Effector CD4-positive, alpha-beta T cell (primary cell): ENCODE measurements at regions not wholly inside any gene's neighbourhood (a gene's known extent, or its start where the extent isn't known, plus 50 kb on each side); places are given as distances from the start of the nearest gene placed in this dataset.
"Not testable (repeated sequence)": the region's sequence is repeated elsewhere in the genome, so short reads cannot be mapped to it uniquely, and the experiment has no call there.

Experiments used
- DNase-seq: peaks from one replicate; pipeline ENCODE4 v3.0.0-alpha.2; 2020

- no peak for DNase-seq
These were observed 226.9 kb upstream of the IRF2BP2 start for GRCh38 chr1:234836776-234837357.

DNA sequence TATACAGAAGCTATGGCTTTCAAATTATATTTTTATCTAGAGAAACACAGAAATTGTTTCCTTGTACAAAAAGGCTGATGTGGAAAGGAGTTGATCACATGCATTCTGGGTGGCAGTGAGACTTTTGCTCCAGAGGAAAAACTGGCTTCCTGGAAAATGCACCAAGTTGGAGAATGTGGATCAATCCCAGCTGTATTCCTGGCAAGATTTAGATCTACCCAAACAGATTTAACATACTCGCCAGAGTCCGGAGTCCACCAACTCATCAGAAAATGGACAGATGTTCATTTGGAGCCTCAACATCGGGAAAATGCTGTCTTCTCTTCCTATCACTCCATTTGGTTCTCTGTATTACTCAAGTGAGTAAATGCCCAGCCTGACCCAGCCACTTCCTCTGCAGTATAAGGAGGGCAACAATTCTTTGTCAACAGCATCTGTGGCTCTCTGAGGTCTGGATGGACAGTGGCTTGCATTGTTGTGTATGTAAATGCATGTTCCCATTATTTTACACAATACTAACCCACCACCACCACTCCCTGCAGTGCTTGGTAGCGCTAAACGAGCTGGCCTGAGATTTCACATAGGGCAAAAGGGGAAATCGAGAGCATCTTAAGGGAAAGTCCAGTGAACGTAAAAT, 226.2 kb upstream of the IRF2BP2 start:
- DNase-seq = no peak

GRCh38 chr1:234835239-234835638, 225.3 kb upstream of the IRF2BP2 start:
- no peak for DNase-seq

DNA sequence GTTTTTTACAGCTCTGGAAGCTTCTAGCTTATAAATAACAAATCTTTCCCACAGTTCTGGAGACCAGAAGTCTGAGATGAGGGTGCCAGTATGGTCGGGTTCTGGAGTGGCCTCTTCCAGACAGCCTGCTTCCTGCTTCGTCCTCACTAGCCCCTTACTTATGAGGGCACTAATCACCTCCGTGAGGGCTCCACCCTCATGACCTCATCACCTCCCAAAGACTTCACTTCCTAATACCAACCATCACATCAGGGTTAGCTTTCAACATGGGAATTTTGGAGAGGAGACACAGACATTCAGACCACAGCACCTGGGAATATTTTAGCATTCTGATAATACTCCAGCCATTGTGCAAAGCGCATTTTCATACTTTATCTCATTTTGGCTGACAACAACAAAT, 223.7 kb upstream of the IRF2BP2 start:
- DNase-seq = no peak

- no peak for DNase-seq
These were observed 223.1 kb upstream of the IRF2BP2 start for GRCh38 chr1:234833118-234833517.

GRCh38 chr1:234827656-234828055, 217.7 kb upstream of the IRF2BP2 start:
- DNase-seq = no peak

DNA sequence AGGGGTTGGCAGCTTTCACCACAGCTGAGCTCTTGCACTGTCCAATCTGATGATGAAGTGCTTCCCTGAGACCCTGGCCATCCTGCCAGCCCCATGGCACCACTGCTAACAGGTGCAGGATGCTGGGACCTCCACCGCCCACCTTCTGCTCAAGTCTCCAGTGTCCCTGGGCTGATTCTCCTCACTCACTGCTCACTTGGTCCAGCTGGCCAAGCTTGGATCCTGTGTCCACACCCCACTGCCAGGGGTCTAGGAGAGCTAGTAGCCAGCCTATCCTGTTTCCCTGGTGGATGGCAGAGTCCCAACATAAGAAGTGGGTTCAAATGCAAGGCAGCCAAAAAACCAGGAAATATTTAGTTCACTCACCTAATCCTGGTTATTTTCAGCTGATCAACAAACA, 217.2 kb upstream of the IRF2BP2 start:
- no peak for DNase-seq

GRCh38 chr1:234826352-234826751, 216.4 kb upstream of the IRF2BP2 start:
- DNase-seq = no peak

DNA sequence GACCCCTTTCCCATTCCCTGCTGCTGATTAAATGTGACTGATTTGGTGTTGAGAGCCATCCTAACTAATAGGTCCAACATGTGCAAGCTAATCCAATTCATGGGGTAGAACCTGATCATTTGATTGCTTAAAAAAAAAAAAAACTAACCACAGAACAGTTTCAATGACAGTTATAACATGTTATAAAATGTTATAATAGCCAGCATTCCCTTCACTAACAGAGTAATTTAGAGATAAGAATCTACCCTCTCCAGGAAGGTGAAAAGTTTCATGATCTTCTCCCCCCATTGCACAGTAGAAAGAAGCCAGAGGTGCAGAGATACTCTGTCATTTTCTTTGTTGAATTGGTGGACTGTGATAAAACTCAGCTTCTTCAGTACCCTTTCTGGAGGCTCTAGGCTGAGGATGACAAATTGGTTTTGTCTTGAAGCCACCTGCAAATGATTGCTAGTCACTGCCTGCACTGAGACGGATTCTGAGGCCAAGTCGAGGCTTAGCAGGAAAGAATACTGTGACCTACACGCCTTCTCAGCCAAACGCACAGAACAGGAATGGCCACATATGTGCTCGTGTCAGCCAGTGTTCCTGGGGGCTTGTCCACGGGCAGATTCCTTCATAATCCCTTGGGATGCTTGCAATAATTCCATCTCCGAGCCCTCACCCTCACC, 215.7 kb upstream of the IRF2BP2 start:
- no peak for DNase-seq

DNA sequence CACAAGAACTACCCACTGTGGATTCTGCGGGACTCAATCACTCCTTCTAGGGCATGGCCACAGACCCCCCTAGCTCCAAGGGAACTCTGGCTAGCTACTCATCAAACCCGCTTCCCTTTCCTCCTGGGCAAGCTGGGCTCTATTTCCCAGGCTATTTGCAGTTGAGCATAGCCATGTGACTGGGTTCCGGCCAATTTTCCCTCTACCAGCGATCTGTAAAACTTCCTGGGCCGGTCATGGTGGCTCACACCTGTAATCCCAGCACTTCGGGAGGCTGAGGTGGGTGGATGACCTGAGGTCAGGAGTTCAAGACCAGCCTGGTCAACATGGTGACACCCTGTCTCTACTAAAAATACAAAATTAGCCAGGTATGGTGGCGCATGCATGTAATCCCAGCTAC, 214.9 kb upstream of the IRF2BP2 start:
- not testable (repeated sequence) for DNase-seq

DNA sequence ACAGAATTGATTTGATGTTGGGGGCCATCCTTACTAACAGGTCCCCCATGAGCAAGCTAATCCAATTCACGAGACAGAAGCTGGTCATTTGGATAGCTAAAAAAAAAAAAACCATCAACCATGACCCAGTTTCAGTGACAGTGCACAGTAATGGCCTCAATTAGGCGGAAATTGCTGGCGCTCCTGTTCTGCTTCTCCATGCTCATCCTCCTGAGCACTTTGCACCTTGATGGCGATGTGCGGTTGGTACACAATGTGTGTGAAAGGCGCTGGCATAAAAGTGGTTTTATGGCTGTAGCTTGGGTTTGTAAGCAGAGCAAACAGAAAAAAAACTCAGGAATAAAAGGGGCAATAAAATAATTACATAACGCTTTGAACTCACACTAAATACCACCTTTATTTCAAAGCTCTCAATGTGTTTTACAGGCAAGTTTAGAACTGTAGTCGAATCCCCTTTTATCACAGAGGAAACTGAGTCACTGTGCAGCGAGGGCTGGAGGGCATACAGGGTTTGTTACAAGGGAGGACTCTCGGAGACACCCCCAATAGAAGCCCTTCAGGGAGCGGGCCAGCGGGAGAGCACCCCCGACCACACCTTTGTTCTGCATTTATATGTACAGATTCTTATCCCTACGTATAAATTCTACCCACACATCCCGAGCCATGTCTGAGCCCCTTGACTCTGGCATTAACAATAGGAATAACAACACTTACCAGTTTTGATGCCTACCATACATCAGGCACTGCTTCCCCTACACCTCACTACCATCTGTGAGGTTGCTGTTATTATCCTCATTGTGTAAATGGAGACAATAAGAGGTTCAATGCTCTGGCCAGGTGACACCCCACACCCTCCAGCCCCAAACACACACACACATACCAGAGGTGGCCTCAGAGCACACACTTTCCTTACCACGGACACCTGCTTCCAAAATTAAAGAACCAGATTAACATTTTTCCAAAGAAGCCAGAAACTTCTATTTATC, 213.5 kb upstream of the IRF2BP2 start:
- DNase-seq = no peak

- DNase-seq = no peak
These were observed 211.9 kb upstream of the IRF2BP2 start for GRCh38 chr1:234821840-234822239.

DNA sequence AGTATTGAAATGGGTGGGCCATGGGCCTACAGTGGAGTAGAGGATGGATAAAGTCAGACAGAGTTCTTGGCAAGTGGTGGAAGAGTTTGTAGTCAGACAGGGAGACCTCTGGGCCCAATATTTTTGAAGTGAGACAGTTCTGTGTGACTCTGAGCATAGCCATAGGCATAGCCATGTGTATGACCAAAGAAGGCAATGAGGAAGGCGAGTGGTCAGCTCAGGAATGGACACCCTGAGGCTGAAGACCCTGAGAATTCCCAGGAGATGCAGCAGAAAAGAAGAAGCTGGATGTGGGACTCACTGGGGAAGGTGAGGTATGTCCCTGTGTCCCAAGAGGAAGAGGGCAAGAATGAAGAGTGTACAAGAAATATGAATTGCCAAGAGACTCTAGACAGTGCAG, 210.6 kb upstream of the IRF2BP2 start:
- DNase-seq = no peak

GRCh38 chr1:234819845-234820244, 209.9 kb upstream of the IRF2BP2 start:
- not testable (repeated sequence) for DNase-seq

DNA sequence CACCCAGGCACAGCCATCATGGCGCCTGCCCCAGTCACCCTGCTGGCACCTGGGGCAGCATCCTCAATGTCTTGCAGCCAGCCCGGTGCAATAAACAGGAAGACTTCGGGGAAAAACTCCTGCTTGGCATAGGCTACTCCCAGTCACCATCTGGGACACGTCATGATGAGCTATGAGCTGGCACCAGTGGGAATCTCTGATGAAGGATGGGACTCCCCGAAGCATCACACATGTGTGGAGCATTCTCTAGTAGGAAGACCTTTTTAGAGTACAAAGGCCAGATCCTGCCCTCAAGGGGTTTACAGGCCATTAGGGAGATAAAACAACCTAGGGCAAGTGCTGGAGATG, 208.0 kb upstream of the IRF2BP2 start:
- not testable (repeated sequence) for DNase-seq

DNA sequence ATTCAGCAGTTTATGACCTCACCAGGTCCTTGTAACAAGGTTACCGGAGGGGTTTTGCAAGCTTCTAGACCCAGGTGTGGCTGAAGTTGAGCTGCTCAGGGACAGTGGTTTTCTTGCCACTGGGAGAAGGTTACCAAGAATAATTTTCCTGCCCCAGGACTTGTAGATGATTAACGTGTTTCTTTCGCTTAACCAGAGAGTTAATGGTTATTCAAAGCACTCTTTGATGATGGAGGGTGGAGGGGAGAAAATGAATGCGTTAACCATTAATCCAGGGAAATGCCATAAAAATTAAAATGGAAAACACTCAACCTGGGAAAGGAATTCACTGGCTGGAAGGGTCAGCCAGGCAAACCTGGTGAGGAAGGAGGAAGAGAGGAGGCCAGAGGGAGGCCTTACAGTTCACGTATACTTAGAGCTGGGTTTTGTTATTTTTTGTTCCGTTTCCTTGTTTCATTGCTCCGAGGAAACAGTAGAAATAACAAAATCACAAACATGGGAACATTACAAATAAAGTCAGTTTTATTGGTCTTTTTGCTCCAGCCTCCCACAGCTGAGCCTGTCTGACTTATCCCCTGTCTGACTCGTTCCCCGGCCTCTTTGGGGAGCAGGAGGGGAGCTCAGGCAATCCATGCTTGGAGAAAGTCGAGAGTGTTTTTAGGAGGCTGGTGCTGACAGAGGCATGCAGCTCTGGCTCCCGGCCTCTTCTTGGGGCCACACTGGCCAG, 207.5 kb upstream of the IRF2BP2 start:
- DNase-seq = not testable (repeated sequence)

DNA sequence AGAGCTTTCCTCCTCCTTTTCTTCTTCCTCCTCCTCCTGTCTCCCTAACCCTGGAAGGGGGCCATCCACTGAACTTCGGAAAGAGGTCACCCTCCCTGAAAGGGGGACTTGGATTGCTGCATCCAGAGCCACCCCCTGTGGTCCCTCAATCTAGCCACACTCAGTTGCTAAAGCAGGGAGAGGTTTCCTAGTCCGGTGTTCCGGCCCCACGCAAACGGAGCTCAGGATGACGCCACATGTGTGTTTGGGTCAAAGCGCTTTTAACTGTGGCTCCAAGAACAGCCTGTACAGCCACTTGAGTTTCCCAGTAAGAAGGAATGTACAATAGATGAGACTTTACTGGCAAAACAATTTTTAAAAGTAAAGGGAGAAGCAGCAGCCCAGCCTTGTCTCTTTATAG, 206.9 kb upstream of the IRF2BP2 start:
- DNase-seq = not testable (repeated sequence)

DNA sequence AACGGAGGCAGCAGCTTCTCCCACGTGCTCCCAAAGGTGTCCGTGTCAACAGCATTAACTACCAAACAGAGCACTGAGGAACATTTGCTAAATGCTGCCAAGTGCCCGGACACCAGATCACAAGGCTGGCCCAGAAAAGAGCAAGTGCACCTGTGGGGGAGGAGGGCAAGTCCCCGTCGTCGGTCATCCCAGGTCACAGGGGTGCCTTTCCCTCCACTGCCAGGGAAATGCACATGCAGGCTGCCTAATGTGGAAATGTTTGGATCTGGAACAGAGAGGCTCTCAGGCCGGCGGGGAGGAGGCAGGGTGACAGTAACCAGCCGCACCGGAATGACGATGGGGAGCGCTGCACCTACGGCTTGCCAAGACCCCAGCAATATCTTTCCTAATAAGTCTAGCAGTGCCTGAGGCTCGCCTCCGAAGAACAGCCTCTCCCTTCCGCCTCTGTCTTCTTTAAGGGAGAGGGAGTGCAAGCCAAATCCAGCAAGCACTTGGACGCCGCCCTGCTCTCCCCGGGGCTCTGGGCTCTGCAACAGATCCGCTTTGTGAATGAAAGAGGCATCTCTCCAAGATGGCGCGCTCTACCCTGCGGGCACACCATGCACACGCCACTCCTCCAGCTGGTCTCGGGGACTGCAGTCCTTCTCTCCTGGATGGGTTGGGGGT, 206.3 kb upstream of the IRF2BP2 start:
- DNase-seq = not testable (repeated sequence)

DNA sequence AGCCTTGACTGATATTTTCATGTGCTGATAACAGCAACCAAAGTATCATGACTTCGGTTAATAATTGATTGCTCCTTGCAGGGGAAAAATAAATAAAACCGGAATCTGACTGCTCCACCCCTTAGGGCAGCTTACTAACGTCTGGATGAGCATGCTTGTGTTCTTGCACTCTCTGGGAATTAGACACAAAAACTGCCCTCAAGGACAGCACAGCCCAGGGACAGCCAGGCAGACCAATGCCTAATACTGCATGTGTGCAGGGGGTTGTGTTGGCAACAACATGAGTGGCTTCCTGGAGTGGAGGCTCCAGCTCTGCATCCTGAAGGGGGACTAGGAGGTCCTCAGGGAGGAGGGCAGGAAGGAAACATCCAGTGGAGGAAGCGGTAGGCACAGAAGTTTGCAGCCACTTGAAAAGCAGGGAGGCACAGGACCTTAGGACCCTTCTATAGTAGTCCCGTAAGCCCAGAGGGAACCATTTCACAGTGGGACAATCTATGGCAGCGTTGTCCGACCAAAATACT, 205.4 kb upstream of the IRF2BP2 start:
- not testable (repeated sequence) for DNase-seq

GRCh38 chr1:234814235-234814634, 204.3 kb upstream of the IRF2BP2 start:
- not testable (repeated sequence) for DNase-seq

GRCh38 chr1:234811824-234812223, 201.8 kb upstream of the IRF2BP2 start:
- DNase-seq = not testable (repeated sequence)

- not testable (repeated sequence) for DNase-seq
These were observed 200.7 kb upstream of the IRF2BP2 start for GRCh38 chr1:234810726-234811125.
